ENCODE measurements at regions not wholly inside any gene's neighbourhood (a gene's known extent, or its start where the extent isn't known, plus 50 kb on each side); places are given as distances from the start of the nearest gene placed in this dataset.

GRCh38 chr17:77306048-77306789 is 165.4 kb downstream of the SEC14L1 start:
- Histone ChIP-seq H4K20me1 (ENCODE audit: control insufficient read depth, extremely low read depth, insufficient read depth, low read length) (no peaks in the 10 kb centered on the region), H2AFZ (ENCODE audit: low read length) (no peak overlapping the region), H3K4me2 (ENCODE audit: extremely low read depth, insufficient read depth, low read length) (no peak overlapping the region), H3K27me3 (ENCODE audit: control insufficient read depth, insufficient read depth, low read length) (no peaks in the 10 kb centered on the region), H3K27ac (ENCODE audit: insufficient read depth, low read length) (no peak overlapping the region), H3K79me2 (ENCODE audit: control insufficient read depth, insufficient read depth, low read length) (no peaks in the 10 kb centered on the region), H3K9me3 (ENCODE audit: control insufficient read depth, insufficient read depth, low read depth, low read length) (no peaks in the 10 kb centered on the region), H3K36me3 (ENCODE audit: control insufficient read depth, insufficient read depth, low read length) (no peaks in the 10 kb centered on the region), H3K4me3 (replicated peaks in 1 of 4; ENCODE audit: control extremely low read depth in 1 of 4, insufficient read depth in 1 of 4, low read depth in 3 of 4, low read length in 4 of 4) (no peak overlapping the region), H3K9ac (ENCODE audit: insufficient read depth, low read length) (no peak overlapping the region), H3K4me1 (ENCODE audit: control insufficient read depth, extremely low read depth, insufficient read depth, low read length) (peaks cover 16% of the 10 kb centered on the region)
- no peak for TF ChIP-seq EZH2 (IDR thresholded peaks at IDR 0.05; ENCODE audit: low read length, missing control alignments)
- no peak for TF ChIP-seq CTCF (conservative IDR thresholded peaks at IDR 0.05 in 1 of 2, IDR thresholded peaks at IDR 0.05 in 1 of 2; ENCODE audit: low read depth in 1 of 2, low read length in 2 of 2)
- no peak for DNase-seq (ENCODE audit: low read depth in 2 of 2)

- peaks cover 16% of the 10 kb centered on the region for H3K4me1 ChIP-seq (ENCODE audit: control insufficient read depth, extremely low read depth, insufficient read depth, low read length)
- DNase-seq (ENCODE audit: low read depth in 2 of 2): no peak
These were observed 166.2 kb downstream of the SEC14L1 start for GRCh38 chr17:77306790-77307478.

More at GRCh38 chr17:77306790-77307478, 166.2 kb downstream of the SEC14L1 start:
- Histone ChIP-seq H3K4me2 (ENCODE audit: extremely low read depth, insufficient read depth, low read length) (no peak overlapping the region), H3K9me3 (ENCODE audit: control insufficient read depth, insufficient read depth, low read depth, low read length) (no peaks in the 10 kb centered on the region), H3K4me3 (replicated peaks in 1 of 4; ENCODE audit: control extremely low read depth in 1 of 4, insufficient read depth in 1 of 4, low read depth in 3 of 4, low read length in 4 of 4) (no peak overlapping the region), H3K27ac (ENCODE audit: insufficient read depth, low read length) (no peak overlapping the region), H3K36me3 (ENCODE audit: control insufficient read depth, insufficient read depth, low read length) (no peaks in the 10 kb centered on the region), H3K79me2 (ENCODE audit: control insufficient read depth, insufficient read depth, low read length) (no peaks in the 10 kb centered on the region), H2AFZ (ENCODE audit: low read length) (no peak overlapping the region), H3K27me3 (ENCODE audit: control insufficient read depth, insufficient read depth, low read length) (no peaks in the 10 kb centered on the region), H3K9ac (ENCODE audit: insufficient read depth, low read length) (no peak overlapping the region), H4K20me1 (ENCODE audit: control insufficient read depth, extremely low read depth, insufficient read depth, low read length) (no peaks in the 10 kb centered on the region)
- TF ChIP-seq EZH2 (IDR thresholded peaks at IDR 0.05; ENCODE audit: low read length, missing control alignments) (no peak), CTCF (conservative IDR thresholded peaks at IDR 0.05 in 1 of 2, IDR thresholded peaks at IDR 0.05 in 1 of 2; ENCODE audit: low read depth in 1 of 2, low read length in 2 of 2) (no peak)
